Ishikawa (cell line): ENCODE measurements at regions not wholly inside any gene's neighbourhood (a gene's known extent, or its start where the extent isn't known, plus 50 kb on each side); places are given as distances from the start of the nearest gene placed in this dataset.

ENCODE experiments used
- MAX ChIP-seq: IDR thresholded peaks from 2 replicates; pipeline ENCODE4 v1.6.1; 2012
- RAD21 ChIP-seq: IDR thresholded peaks from 2 replicates; pipeline ENCODE4 v1.6.1; 2012; ENCODE audit warnings: low read depth
- TAF1 ChIP-seq: IDR thresholded peaks from 2 replicates; pipeline ENCODE4 v1.6.1; 2012; ENCODE audit warnings: low read depth, mild to moderate bottlenecking

GRCh38 chr6:137349856-137350830 is 131.0 kb upstream of the IFNGR1 start:
- TF ChIP-seq RAD21, result no peak
- no peak for TF ChIP-seq MAX
- TF ChIP-seq TAF1, result no peak
